Mucosa of descending colon (tissue), 3 donors: ENCODE measurements at regions not wholly inside any gene's neighbourhood (a gene's known extent, or its start where the extent isn't known, plus 50 kb on each side); places are given as distances from the start of the nearest gene placed in this dataset.

Source experiments
- ATAC-seq: fragments of 200-7000 bp; cut with Tn5 transposase; one replicate; pipeline ENCODE4 v1.9.1; 2020; ENCODE audit warnings: mild to moderate bottlenecking, moderate library complexity
- DNase-seq, 3 donors: peaks; one replicate each; pipeline ENCODE4 v3.0.0-alpha.2; 2020
- H3K36me3 ChIP-seq: fragments of 200-600 bp; one replicate; pipeline ENCODE4 v1.8.0; 2021; ENCODE audit warnings: low read depth, mild to moderate bottlenecking
- H3K4me1 ChIP-seq: fragments of 200-600 bp; one replicate; pipeline ENCODE4 v1.8.0; 2021; ENCODE audit warnings: low read depth, mild to moderate bottlenecking
- H3K4me3 ChIP-seq: fragments of 200-600 bp; one replicate; pipeline ENCODE4 v1.8.0; 2021; ENCODE audit warnings: mild to moderate bottlenecking
- H3K9me3 ChIP-seq: fragments of 200-600 bp; one replicate; pipeline ENCODE4 v1.8.0; 2021; ENCODE audit warnings: mild to moderate bottlenecking
- intact Hi-C, 2 donors: fragments of 100-400 bp; cut with DNase I in 1 of 2; cut with micrococcal nuclease in 1 of 2; formaldehyde crosslinking; loops; one replicate each; pipeline versions ENCODE4 v1.11.0 to v1.11.1; 2022; cut with DNase I, micrococcal nuclease
- TF ChIP-seq, protein P1 (sequence below): fragments of 200-600 bp; IDR thresholded peaks from one replicate; pipeline ENCODE4 v1.8.0; 2022; ENCODE audit warnings: antibody characterized with exemption, mild to moderate bottlenecking
- donor health status: DM: no; HTN: no; CAD: no; lungs with moderate emphysema.
- donor health status: DM: no; HTN: no; CAD: no.
- donor health status: DM: no; HTN: yes; CAD: no.

DNA sequence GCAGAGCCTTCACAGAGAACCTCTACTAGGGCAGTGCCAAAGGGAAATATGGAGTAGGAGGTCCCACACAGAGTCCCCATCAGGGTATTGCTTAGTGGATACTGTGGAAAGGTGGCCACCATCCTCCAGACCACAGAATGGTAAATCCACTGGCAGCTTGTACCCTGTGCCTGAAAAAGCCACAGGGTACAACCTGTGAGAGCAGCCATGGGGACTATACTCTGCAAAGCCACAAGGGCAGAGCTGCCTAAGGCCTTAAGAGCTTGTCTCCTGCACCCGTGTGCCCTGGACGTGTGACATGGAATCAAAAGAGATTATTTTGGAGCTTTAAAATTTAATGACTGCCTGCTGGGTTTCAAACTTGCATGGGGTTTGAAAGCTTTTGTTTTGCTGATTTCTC is 118.0 kb upstream of the SEC14L1 start:
- Histone ChIP-seq H3K4me1 (no peaks in the 10 kb centered on the region), H3K9me3 (peaks cover 4% of the 10 kb centered on the region), H3K36me3 (no peaks in the 10 kb centered on the region), H3K4me3 (no peak overlapping the region)
- TF ChIP-seq, protein P1, sequence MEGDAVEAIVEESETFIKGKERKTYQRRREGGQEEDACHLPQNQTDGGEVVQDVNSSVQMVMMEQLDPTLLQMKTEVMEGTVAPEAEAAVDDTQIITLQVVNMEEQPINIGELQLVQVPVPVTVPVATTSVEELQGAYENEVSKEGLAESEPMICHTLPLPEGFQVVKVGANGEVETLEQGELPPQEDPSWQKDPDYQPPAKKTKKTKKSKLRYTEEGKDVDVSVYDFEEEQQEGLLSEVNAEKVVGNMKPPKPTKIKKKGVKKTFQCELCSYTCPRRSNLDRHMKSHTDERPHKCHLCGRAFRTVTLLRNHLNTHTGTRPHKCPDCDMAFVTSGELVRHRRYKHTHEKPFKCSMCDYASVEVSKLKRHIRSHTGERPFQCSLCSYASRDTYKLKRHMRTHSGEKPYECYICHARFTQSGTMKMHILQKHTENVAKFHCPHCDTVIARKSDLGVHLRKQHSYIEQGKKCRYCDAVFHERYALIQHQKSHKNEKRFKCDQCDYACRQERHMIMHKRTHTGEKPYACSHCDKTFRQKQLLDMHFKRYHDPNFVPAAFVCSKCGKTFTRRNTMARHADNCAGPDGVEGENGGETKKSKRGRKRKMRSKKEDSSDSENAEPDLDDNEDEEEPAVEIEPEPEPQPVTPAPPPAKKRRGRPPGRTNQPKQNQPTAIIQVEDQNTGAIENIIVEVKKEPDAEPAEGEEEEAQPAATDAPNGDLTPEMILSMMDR, result no peak
- DNase-seq, result no peak
- ATAC-seq, result no peak
- intact Hi-C loops, result no loop called here

GRCh38 chr17:77025781-77026180 is 115.0 kb upstream of the SEC14L1 start:
- ATAC-seq, result no peak
- H3K9me3 ChIP-seq, result peaks cover 4% of the 10 kb centered on the region
- no peak overlapping the region for H3K4me3 ChIP-seq
- no peaks in the 10 kb centered on the region for H3K36me3 ChIP-seq
- intact Hi-C loops, result no loop called here
- TF ChIP-seq, protein P1, result no peak
- DNase-seq, result no peak
- H3K4me1 ChIP-seq, result no peaks in the 10 kb centered on the region

- intact Hi-C loops, result no loop called here
Observed at GRCh38 chr17:77027271-77027889, 113.4 kb upstream of the SEC14L1 start.

GRCh38 chr17:77028900-77029299 is 111.9 kb upstream of the SEC14L1 start:
- no peak for ATAC-seq
- peaks cover 4% of the 10 kb centered on the region for H3K9me3 ChIP-seq
- intact Hi-C loops, result no loop called here
- DNase-seq, result no peak
- H3K4me1 ChIP-seq, result no peaks in the 10 kb centered on the region
- TF ChIP-seq, protein P1, result no peak
- no peaks in the 10 kb centered on the region for H3K36me3 ChIP-seq
- H3K4me3 ChIP-seq, result no peak overlapping the region

More at GRCh38 chr17:77027271-77027889, 113.4 kb upstream of the SEC14L1 start:
- H3K9me3 ChIP-seq, result peaks cover 4% of the 10 kb centered on the region
- H3K4me3 ChIP-seq, result no peak overlapping the region
- H3K36me3 ChIP-seq, result no peaks in the 10 kb centered on the region
- DNase-seq, result no peak
- no peak for ATAC-seq
- H3K4me1 ChIP-seq, result no peaks in the 10 kb centered on the region
- TF ChIP-seq, protein P1, result no peak

DNA sequence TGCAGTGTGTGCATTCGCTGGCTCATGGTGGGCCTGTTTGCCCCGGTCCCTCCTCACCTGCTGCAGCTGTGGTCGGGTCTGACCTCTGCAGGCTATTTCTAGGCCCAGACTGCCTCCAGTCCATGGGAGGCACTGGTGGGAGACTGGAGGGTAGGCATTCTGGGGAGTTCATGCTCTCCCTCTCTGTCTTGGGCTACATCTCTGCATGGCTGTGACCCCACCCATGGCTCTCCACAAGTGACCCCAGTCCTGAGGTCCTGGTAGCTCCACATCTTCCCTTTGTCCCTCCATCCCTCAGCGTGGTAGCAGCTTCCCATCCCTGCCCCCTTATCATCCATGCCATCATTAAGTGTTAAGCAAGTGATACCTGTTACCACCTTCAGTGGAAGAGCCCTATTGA is 107.8 kb upstream of the SEC14L1 start:
- Histone ChIP-seq H3K9me3 (no peaks in the 10 kb centered on the region), H3K4me1 (no peaks in the 10 kb centered on the region), H3K4me3 (no peak overlapping the region), H3K36me3 (no peaks in the 10 kb centered on the region)
- DNase-seq (no peak), ATAC-seq (no peak)
- TF ChIP-seq, protein P1, result no peak
- intact Hi-C loops, result no loop called here
